ENCODE measurements at regions not wholly inside any gene's neighbourhood (a gene's known extent, or its start where the extent isn't known, plus 50 kb on each side); places are given as distances from the start of the nearest gene placed in this dataset.

GRCh38 chr1:115493834-115494233, 147.9 kb upstream of the VANGL1 start:
- no peak for TF ChIP-seq CTCF (IDR thresholded peaks at IDR 0.05; ENCODE audit: low read depth, low read length)
- no peak for TF ChIP-seq EZH2phosphoT487 (IDR thresholded peaks at IDR 0.05; ENCODE audit: low read depth)
